Daoy (cell line): ENCODE measurements at regions not wholly inside any gene's neighbourhood (a gene's known extent, or its start where the extent isn't known, plus 50 kb on each side); places are given as distances from the start of the nearest gene placed in this dataset.
"Not testable (repeated sequence)": the region's sequence is repeated elsewhere in the genome, so short reads cannot be mapped to it uniquely, and the experiment has no call there.

Experiments
- DNase-seq: peaks from one replicate; pipeline ENCODE4 v3.0.0-alpha.2; 2015; ENCODE audit warnings: low read depth

DNA sequence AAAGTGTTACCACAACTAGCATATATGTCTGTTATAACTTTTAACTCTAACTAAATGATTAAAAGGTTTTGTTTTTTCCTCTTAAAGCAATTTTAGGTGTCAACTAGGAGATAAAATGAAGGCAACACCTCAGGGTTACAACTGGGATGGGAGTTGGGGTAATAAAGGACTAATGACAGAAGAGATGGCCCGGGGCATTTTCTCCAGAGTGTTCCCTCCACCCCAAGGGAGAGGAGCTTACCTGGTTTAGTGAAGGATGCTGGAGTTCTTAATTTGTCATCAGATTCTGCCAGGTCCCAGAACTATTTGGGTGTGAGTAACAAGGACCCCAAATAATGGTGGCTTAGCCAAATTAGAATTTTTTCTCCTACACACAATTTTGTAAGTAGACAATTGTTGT is 260.3 kb downstream of the CD109 start:
- no peak for DNase-seq

DNA sequence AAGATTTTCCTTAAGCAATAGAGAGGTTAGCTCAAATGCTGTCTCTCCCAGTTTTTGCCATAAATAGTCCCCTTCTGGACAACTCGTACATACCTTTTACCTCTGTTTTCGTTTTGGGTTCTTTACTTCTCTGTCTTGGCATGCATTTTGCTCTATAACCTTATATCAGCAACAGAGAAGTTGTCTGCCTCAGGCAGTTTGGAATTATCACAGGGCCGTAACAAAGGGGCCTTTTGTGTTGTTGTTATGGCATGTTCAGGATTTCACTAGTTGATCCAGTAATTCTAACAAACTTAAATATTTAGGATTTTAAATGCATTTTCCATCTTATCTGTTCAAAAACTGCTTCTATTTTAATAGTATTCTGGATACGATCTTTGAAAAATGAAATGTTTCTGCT is 259.8 kb downstream of the CD109 start:
- DNase-seq, result no peak

DNA sequence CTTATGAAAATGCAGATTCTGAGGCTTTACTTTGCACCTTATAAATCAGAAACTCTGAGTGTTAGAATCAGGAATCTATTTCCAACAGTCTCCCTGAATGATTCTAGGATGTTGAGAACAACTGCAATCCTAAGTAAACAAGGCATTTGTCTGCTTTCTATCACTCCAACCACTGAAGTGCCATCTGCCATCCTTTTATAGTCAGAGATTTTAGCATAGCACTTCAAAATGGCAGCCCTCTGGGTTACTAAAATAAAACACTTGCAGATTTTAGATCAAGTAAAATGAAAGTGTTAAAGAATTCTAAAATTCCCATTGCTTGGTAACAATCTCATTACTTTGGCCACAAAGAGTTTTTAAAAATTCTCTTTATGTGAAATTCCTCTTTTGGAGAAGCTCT is 258.9 kb downstream of the CD109 start:
- DNase-seq, result no peak

DNA sequence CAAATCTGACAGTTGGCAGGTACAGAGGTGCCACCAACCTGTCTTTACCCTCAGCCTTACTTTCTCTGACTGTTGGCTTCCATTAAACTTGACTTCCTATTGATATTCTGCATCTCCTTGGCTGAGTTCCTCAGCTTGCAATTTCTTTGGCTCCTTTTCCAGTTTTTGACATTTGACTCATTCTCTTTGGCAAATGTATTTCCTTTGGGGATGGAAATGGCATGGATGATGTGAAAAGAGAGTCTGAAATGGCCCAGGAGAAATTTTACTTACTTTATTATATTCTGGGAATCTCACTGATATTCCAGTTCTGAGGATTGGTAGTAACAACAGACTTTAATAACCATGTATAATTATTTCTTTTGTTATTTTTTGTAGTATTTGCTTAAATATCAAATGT is 255.2 kb downstream of the CD109 start:
- no peak for DNase-seq

DNA sequence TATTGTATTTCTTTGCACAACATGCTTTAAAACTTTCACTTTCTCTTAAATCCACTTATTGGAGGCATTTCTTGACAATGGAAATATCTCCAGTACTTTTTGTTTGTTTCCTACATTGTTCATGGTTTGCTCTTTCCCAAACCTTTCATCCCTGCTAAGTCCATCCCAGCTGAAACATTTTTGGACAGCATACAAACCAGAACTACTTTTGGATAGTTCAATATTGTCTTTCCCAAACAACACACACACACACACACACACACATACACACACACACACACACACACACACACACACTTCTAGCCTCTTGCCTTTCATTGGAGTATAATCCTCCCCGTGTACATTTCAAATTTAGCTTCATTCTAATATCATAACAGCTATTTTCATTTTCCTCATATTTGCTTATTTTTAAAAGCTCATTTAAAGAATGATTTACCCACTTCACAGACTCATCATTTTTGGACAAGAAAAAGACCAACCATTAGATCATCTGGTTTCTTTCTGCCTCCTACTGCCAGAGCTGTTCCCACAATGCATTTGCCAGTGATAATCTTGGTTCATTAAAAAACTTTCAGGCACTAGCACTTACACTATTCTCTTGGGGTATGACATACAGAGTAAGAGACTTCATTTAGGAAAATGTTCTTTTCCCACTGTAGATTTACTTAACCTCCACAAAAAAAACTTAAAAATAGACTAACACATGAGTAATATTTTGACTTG is 248.1 kb downstream of the CD109 start:
- DNase-seq, result no peak

DNA sequence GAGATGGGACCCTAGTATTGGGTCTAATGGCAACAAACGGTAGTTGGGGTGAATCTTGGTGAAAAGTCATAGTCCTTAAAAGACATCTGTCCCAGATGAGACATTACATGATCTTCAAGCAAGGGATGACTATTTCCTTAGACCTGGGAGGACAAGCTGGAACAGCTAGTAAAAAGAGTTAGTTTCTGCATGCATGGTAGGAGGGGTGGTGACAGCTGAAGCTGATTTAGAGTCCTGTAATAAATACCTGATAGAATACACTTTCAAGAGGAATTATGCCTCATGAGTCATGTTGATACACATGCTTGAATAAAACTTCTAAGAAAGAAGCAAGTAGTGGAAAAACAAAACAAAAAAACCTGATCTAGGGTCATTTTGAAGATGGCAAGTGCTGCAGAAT is 247.4 kb downstream of the CD109 start:
- no peak for DNase-seq

DNA sequence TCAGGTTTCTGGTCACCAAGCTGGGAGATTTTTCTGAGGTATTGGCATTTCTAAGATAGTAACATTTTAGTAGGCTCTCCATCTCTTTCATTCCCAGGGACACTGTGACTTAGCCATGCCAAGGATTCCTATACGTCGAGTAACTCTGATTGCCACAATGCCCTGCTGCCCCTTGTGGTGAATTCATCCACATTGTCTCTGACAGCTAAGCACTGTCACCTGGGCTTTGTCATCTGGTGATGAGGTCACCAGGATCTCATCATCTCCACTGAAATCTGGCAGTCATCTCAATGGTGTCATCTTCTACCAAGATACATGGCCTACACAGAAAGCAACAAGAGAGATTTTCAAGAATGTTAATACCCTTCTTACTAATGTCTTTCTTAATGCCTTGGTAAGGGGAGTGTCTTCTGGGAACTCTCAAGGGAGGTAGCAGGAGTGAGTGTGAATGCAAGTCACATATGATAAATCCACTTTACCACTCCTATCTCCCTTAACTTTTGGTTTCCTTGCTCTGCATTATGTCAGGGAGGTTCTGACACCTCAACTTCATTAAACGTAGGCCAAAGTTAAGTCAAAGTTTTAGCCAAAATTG is 246.7 kb downstream of the CD109 start:
- DNase-seq, result no peak

DNA sequence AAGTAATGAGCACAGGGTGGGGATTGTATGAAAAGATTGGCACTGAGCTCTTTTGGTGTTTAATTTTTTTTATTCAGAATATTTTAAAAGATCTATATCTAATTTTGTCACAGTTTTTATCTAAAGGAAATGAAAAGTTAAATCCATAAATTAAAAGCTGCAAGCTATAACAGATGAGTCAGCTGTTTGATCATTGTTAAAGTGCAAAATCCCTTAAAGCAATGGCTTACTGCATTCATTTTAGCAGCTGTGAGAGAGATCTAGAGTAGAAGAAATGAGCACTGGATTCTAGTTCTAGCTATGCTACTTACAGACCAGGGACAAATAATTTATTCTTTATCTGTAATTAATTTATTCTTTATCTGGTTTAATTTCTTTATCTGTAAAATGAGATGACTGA is 245.9 kb downstream of the CD109 start:
- DNase-seq, result no peak

DNA sequence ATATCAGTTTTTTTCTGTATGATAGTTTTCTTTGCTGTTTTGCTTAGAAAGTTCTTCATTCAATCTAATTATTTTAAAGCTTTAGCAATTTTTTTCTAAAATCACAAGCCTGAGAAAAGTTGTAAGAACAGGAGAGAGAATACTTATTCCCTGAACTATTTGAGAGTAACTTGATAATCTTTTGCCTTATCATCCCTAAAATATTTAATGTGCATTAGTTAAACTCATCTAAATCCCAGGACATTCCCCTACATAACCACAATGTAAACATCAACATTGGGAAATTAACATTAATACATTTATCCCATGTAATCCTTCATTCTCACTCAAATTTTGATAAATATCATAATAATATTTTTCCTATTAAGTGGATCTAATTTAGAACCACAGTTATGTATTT is 241.8 kb downstream of the CD109 start:
- no peak for DNase-seq

DNA sequence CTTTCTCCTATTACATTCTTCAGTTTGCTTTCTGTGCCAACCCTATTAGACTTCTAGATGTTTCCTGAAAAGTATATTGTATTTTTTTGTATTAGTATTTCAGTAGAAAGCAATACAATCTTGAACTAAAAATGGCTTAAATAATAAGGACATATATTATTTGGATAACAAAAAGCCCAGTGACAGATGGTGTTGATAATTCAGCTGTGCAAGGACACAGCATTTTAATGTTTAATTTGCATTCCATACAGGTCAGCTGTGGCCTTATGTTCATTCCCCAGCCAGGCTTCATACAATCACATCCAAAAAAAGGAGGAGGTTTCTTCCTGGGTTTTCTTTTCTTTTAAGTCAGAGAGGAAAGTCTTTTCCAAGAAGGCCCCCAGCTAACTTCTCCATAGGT is 236.9 kb downstream of the CD109 start:
- no peak for DNase-seq

DNA sequence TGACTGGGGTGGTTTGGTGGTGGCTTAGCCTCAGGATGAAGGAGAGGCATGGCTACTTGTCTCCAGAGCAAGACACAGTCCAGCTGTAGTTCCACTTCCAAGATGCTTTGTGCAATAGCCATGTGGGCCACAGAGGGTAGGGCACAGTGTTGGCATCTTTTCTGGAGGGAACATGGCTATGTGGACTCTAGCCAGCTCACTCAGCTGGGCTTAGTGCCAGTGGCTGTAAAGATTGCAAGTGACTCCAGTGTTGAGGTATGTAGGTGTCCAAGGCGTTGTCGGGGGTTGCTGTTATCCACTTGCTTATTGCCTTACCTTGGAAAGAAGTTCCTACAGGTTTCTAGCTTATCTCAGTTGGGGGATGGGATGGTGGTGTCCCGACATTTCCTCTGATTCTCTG is 233.4 kb downstream of the CD109 start:
- no peak for DNase-seq

DNA sequence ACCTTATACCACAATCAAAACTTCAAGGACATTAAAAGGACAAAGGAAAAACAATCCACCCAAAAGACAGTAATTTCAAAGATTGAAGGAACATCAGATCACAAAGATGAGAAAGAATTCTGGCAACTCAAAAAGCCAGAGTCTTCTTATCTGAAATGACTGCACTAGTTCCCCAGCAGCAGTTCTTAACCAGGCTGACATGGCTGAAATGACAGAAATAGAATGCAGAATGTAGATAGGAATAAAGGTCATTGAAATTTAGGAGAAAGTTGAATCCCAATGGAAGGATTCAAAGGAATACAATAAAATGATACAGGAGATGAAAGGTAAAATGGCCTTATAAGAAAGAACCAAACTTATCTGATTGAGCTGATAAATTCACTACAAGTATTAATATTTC is 231.4 kb downstream of the CD109 start:
- no peak for DNase-seq

DNA sequence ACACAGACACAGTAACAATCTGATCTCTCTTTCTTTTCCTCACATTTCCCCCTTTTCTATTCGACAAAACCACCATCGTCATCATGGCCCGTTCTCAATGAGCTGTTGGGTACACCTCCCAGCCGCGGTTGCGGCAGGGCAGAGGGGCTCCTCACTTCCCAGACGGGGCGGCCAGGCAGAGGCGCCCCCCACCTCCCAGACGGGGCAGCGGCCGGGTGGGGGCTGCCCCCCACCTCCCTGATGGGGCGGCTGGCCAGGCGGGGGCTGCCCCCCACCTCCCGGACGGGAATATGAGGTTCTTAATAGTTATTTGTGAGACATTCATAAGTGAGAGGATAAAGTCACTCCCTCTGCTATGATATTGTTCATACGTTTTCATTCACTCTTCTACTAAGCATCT is 229.7 kb downstream of the CD109 start:
- DNase-seq, result not testable (repeated sequence)

DNA sequence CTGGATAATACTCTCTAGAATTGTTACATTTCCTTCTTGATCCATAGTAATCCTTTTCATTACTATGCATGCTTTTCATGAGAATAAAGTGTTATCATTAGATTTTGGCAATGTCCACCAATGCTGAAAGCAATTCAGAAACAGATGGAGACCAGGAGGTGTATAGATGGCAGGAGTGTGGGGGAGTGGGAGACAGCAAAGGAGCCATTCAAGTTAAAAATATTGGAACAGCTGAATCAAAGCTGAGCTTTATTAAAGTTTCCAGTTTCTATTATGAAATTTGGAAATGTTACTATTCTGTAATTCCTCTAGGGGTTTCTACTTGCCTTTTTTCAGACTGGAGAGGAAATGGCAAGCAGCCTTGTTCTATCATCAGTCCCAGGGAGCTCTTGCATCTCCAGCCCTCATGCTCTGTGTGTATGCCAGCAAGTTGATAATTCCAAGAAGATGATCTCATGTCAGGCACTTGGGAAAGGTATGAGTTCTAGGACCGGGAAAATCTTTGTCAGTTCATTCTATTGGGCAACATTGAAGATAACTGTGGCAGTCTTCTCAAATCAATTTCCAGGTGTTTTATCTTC is 228.0 kb downstream of the CD109 start:
- DNase-seq, result no peak

DNA sequence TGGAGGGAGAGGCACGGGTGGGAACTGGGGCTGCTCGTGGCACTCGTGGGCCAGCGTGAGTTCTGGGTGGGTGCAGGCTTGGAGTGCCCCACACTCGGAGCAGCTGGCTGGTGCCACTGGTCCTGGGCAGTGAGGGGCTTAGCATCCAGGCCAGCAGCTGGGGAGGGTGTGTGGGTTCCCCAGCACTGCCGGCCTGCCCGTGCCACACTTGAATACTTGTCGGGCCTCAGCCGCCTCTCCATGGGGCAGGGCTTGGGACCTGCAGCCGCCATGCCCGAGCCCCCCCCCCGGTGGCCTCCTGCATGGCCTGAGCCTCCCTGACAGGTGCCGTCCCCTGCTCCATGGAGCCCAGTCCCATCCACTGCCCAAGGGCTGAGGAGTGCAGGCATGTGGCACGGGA is 207.2 kb downstream of the CD109 start:
- no peak for DNase-seq

DNA sequence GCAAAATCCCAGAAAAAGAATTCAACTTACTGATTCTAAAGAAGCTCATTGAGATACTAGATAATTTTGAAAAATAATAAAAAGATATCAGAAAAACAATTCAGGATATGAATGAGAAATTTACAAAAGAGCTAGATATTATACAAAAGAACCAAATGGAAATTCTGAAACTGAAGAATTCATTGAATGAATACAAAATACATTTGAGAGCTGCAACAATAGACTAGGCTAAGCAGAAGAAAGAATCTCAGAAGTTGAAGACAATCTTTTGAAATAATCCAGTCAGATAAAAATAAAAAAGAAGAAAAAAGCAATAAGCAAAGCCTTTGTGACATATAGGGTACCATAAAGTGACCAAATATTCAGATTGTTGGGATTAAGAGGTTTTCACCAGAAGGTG is 206.0 kb downstream of the CD109 start:
- no peak for DNase-seq

DNA sequence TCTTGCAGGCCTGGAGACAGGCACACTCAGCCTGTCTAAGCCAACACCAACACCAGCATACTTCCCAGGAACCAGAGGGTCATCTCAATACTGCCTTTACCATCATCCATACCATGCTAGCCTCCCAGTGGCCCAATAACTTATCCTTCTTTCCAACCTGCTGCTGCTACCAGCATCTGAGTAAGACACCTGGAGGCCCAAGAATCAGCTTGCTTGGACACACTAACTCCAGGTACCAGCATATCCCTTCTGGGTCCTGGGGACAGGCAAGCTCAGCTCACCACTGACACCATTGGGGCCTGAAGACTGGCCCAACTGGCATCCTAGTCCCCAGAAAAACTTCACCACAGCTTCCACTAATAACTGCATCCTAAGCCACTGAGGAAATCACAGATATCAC is 205.3 kb downstream of the CD109 start:
- DNase-seq, result no peak

DNA sequence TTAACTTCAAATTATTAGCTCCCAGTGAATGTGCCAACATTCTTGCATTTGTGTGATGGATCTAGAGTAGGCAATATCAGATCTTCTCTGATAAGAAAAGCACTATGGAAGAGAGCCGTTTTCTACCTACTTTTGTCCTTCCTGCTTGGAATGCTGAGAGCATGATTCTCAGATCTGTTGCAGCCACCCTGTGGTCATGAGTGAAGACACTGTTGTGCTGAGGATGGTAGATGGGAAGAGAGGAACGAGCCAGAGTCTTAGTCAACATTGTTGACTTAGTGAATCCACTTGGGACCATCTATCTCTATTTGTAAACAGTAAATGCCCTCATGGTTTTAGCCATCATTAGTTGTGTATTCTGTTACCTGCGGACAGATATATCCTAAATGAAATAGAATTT is 202.6 kb downstream of the CD109 start:
- no peak for DNase-seq

DNA sequence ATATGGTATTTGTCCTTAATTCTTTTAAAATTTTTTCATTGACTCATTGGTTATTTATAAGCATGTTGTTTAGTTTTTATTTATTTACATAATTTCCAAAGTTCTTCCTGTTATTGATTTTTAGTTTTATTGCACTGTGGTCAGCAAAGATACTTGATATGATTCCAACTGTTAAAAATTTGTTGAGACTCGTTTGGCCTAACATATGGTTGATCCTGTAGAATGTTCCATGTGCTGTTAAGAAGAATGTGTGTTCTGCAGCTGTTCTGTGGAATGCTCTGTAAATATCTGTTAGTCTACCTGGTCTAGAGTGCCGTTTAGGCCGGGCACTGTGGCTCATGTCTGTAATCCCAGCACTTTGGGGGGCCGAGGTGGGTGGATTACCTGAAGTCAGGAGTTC is 197.7 kb downstream of the CD109 start:
- DNase-seq, result no peak

DNA sequence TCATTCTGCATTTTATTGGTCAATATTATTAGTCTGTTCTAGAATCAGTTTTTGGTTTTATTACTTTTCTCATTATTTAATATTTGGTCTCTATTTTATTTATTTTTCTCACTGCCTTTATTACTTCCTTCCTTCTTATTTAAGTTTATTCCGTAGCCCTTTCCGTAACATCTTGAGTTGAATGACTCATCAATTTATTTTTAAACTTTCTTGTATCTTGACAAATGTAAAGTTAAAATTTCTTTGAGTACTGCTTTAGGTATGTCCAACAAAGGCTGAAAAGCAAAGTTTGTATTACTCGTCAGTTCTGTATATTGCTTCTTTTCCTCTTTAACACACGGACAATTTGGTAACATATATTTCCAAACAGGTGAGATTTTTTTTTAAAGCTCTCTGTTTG is 192.0 kb downstream of the CD109 start:
- no peak for DNase-seq

DNA sequence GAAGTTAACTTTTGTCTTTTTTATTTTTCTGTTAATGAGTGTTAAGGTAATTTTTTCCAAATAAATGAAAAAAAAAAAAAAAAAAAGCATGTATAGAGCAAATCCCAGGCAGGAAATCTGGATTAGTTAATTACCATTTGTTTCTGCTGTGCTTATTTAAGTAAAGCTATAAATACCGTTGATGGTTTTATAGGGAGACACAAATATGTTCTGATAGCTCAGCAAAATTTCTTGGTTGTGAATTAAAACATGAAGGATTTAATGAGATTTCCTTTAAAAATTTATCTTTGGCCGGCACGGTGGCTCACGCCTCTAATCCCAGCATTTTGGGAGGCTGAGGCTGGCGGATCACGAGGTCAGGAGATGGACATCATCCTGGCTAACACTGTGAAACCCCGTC is 189.4 kb downstream of the CD109 start:
- DNase-seq, result no peak

DNA sequence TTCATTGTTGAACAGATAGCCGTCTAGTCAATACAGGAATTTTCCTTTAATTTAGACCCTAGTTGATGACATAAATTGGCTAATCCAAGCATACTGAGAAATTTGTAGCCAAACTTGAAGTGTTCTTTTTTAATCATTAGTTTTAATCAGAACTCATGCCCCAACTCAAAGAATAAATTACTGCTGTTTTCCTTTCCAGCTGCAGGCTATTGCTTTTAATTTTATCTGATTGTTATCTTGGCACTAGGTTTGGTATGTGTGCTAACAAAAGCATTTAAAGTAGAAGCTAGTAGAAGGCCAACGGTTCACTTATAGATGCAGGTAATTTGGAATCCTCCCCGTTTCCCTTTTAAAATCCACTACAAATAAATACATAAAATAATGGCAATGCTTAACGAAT is 188.5 kb downstream of the CD109 start:
- no peak for DNase-seq

DNA sequence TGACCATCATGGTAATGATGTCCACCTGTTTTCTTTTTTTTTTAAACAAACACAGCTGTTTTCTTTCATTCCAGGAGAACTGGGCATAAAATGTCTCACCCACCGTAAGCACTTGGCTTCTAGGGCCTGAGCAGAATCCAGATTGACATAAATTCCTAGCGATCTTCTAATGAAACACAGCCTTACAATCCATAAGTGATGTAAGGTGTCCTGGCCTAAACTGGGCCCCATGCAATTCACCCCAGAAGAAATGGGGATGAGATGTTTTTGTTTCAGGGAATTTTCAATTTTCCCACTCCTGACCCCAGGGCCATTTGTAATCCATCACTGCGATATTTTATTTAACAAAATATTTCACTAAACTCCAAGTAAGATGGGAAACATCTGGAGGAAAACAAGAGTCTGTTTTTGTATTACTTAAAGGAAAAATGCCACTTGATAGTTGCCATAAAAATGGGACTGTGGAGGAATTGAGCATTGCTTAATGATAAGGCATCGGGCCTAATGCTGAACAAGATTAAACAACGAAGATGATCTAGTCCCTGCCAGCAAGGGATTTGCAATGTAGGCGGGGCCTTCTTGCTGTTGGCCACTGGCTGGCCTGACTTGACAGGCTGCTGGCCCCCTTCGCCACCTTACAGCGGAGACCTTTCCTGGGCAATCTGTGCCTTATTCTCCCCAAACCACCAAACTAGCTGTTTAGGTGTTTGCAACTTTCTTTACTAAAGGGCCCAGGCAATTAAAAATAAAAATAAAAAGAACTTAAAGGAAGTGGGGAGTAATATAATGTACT is 183.7 kb downstream of the CD109 start:
- DNase-seq, result no peak
